Activated T-cell treated with anti-CD3 and anti-CD28 coated beads, Interleukin-2, amount 50 U/mL, for 4 hours (primary cell): ENCODE measurements at regions not wholly inside any gene's neighbourhood (a gene's known extent, or its start where the extent isn't known, plus 50 kb on each side); places are given as distances from the start of the nearest gene placed in this dataset.
"Not testable (repeated sequence)": the region's sequence is repeated elsewhere in the genome, so short reads cannot be mapped to it uniquely, and the experiment has no call there.

Experiments
- ATAC-seq, 2 donors: fragments of 200-7000 bp; cut with Tn5 transposase; one replicate each; pipeline ENCODE4 v1.10.0; 2021
- DNase-seq: peaks from one replicate; pipeline ENCODE4 v3.0.0-alpha.2; 2020
- H3K27me3 Mint-ChIP-seq: one replicate; pipeline ENCODE4 v1.8.0; 2021; ENCODE audit warnings: low read depth, mixed read lengths
- H3K36me3 Mint-ChIP-seq: one replicate; pipeline ENCODE4 v1.8.0; 2022; ENCODE audit warnings: mixed read lengths; ENCODE audit not compliant: insufficient read depth
- H3K4me1 Mint-ChIP-seq: one replicate; pipeline ENCODE4 v1.8.0; 2021; ENCODE audit warnings: low read depth, mixed read lengths
- H3K4me3 Mint-ChIP-seq: one replicate; pipeline ENCODE4 v1.8.0; 2021; ENCODE audit warnings: mild to moderate bottlenecking, moderate library complexity, mixed read lengths
- H3K9me3 Mint-ChIP-seq: one replicate; pipeline ENCODE4 v1.8.0; 2021; ENCODE audit warnings: mixed read lengths

DNA sequence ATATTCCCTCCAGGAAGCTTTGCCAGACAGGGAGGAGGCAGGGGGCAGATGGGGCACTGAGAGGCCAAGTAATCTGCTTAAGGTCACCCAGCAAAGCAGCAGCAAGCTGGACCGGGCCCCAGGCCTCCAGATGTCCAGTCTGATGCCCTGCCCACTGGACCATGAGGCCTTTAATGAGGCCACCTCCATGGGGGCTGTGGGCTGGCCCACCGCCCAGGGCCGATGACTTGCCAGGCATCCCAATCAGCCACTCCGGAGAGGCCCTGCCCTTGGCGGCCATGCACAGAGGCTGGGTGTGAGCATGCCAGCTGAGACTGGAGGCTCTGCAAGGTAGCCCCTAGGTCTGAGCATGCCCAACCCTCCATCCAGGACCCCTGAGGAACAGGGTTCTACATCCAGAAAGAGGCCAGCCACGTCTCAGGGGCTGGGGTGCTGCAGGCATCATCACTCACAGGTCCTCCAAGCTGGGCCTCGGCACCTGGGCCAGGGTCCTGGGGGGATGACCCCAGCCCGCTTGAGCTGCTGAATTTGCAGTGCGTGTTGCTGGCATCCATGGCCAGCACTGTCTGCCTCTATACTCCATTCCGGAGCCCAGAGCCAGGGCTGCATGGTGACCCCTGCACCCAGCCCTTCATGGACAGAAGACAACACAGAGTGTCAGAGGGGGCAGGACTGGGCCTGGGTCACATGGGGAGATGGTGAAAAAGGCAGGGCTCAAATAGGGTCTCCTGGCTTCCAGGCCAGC lies 164.2 kb downstream of the INHBB start:
- no peaks in the 10 kb centered on the region for H3K9me3 Mint-ChIP-seq
- no peaks in the 10 kb centered on the region for H3K4me1 Mint-ChIP-seq
- no peak overlapping the region for H3K4me3 Mint-ChIP-seq
- H3K36me3 Mint-ChIP-seq = no peaks in the 10 kb centered on the region
- DNase-seq (no peak), ATAC-seq (no peak)
- H3K27me3 Mint-ChIP-seq = no peaks in the 10 kb centered on the region

DNA sequence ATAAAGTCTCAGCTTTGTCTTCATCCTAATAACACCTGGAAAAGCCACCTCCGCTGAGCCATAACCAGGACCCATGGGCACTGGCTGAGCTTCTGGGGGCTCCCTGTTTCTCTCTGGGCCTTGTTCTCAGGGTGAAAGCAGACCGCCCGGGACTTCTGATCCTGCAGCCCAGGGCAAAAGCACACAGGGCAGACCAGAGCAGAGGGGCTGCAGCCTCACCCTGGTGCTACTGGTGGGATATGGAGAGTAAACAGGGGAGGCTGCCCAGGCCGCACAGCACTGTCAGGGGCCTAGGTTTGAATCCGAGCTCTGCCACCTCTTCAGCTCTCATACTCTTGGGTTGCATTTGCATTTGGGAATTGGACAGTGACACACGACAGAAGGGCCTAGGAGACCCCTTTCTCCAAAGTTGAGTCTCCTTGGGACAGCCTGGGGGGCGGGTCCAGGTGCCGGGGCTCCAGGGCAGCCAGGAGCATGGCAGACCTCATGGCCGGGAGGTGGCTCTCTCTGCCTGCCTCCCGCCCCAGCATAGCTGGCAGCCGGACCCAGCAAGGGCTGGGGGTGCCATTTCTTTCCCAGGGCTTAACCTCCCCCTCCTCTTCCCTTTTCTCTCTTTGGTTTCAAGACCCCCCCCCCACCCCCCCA lies 164.9 kb downstream of the INHBB start:
- no peak for ATAC-seq
- no peak overlapping the region for H3K4me3 Mint-ChIP-seq

DNA sequence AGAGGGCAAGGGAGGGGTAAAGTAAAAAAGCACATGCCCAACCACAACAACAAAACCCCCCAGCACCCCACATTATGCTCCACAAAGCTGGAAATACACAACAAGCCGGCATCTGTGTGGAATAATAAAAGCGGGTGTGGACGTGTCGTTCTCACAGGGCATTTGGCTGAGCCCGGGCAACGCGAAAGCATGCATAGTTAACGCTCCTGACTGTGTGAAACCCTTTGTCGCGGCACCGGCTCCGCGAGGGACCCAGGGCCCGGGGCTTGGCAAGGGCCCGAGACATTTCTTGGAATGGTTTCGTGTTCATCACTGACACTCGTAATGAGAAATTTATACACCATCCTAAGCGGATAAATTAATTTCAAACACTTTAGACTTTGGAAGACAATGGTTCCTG lies 165.6 kb downstream of the INHBB start:
- no peak overlapping the region for H3K4me3 Mint-ChIP-seq
- no peaks in the 10 kb centered on the region for H3K9me3 Mint-ChIP-seq
- DNase-seq (no peak), ATAC-seq (no peak)
- H3K36me3 Mint-ChIP-seq = no peaks in the 10 kb centered on the region
- H3K4me1 Mint-ChIP-seq = no peaks in the 10 kb centered on the region
- no peaks in the 10 kb centered on the region for H3K27me3 Mint-ChIP-seq

More for the DNA sequence above, 164.9 kb downstream of the INHBB start:
- H3K9me3 Mint-ChIP-seq = no peaks in the 10 kb centered on the region
- H3K36me3 Mint-ChIP-seq = no peaks in the 10 kb centered on the region
- no peaks in the 10 kb centered on the region for H3K4me1 Mint-ChIP-seq
- H3K27me3 Mint-ChIP-seq = no peaks in the 10 kb centered on the region
- DNase-seq = no peak

DNA sequence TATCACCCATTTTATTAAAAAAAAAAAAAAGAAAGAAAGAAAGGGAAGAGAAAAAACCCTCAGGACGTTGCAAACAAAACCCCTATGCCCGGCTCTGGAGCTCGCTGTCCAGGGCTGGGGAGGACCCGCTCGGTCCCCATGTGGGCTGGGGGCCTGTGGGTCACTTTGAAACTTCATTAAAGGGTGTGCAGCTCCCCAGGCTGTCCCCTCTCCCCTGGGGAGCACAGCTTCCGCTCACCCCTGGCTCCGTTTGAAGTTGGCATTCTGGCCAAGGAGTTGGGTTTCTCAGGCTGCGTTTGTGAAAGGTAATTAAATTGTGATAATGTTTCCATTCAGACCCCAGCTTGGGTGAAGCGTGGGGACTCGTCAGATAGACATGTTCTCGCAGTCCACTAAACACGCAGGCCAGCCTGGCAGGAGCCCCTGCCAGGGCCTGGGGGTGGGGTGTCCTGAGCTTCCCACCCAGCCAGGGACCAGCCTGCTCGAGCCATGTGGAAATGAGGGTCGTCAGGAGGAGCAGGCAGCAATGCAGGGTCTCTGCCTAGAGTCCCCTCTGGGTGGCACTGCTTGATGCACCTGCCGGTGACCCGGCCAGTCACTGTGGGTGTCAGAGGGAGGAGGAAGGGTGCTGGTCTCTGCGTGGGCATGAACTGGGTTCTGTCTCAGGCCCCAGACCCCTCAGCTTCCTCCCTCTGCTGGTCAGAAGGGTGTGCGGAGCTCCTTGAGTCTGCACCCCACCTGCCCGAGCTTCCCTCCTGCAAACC lies 166.2 kb downstream of the INHBB start:
- no peaks in the 10 kb centered on the region for H3K27me3 Mint-ChIP-seq
- DNase-seq = no peak
- no peaks in the 10 kb centered on the region for H3K36me3 Mint-ChIP-seq
- ATAC-seq = no peak
- no peaks in the 10 kb centered on the region for H3K9me3 Mint-ChIP-seq
- no peaks in the 10 kb centered on the region for H3K4me1 Mint-ChIP-seq
- no peak overlapping the region for H3K4me3 Mint-ChIP-seq

DNA sequence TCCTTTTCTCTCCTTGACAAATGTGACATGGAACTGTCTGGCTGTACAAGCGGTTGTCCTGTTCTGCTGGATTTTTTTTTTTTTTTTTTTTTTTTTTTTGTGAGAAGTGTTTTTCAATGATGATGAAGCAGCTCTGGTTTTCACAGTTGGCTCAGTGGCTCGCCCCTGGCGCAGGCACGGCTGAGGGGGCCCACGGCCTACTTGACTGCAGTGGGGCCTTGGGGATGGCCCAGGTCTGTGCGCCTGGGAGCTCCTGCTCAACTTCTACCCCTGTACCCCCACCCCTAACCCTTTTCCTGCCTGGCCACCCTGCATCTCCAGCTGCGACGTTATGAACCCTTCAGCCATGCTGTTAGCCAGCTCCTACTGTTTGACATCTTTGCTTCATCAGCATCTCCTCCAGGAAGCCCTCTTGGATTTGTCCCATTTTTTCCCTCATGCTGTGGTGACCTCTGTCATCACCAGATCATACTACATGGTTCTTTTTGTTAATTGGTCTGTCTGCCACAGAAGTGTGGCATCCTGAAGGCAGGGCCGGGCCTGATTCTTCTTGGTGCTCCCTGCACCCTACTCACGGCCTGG lies 167.9 kb downstream of the INHBB start:
- Mint-ChIP-seq H3K36me3 (no peaks in the 10 kb centered on the region), H3K4me3 (no peak overlapping the region), H3K27me3 (no peaks in the 10 kb centered on the region), H3K9me3 (no peaks in the 10 kb centered on the region), H3K4me1 (no peaks in the 10 kb centered on the region)
- no peak for ATAC-seq
- DNase-seq = no peak

DNA sequence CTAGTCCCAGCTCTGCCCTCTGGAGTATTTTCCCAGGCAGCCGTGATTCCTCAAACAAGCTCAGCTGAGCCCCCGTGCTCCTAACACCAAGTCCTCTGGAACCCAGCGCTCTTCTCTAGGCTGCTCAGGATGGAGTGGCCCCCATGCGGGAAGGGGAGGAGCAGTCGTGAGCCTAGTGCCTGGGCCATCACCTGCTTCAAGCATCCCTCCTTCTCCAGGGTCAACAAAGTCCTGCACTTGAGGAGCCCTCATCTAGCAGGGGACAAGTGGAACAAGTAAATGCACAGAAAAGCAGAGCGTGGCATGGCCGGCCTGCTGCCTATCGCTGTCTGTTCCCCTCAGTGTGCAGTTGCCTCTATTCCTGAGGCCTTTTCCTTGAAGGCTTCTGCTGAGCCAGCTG lies 168.6 kb downstream of the INHBB start:
- no peak for DNase-seq
- Mint-ChIP-seq H3K27me3 (no peaks in the 10 kb centered on the region), H3K4me1 (no peaks in the 10 kb centered on the region), H3K36me3 (no peaks in the 10 kb centered on the region), H3K9me3 (no peaks in the 10 kb centered on the region), H3K4me3 (no peak overlapping the region)
- no peak for ATAC-seq

DNA sequence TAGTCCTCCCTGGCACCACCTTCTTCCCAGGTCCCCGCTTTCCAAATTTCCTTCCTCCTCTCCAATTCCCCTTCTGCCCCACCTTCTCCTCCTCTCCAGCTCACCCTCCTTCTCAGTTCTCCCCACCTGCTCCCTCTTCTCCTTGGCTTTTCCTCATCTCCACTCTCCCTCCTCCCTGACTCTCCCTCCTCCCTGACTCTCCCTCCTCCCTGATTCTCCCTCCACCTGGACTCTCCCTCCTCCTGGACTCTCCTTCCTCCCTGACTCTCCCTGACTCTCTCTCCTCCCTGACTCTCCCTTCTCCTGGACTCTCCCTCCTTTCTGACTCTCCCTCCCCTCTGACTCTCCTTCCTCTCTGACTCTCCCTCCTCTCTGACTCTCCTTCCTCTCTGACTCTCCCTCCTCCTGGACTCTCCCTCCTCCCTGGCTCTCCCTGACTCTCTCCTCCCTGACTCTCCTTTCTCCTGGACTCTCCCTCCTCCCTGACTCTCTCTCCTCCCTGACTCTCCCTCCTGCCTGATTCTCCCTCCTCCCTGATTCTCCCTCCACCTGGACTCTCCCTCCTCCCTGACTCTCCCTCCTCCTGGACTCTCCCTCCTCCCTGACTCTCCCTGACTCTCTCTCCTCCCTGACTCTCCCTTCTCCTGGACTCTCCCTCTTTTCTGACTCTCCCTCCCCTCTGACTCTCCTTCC lies 169.3 kb downstream of the INHBB start:
- not testable (repeated sequence) for H3K27me3 Mint-ChIP-seq

DNA sequence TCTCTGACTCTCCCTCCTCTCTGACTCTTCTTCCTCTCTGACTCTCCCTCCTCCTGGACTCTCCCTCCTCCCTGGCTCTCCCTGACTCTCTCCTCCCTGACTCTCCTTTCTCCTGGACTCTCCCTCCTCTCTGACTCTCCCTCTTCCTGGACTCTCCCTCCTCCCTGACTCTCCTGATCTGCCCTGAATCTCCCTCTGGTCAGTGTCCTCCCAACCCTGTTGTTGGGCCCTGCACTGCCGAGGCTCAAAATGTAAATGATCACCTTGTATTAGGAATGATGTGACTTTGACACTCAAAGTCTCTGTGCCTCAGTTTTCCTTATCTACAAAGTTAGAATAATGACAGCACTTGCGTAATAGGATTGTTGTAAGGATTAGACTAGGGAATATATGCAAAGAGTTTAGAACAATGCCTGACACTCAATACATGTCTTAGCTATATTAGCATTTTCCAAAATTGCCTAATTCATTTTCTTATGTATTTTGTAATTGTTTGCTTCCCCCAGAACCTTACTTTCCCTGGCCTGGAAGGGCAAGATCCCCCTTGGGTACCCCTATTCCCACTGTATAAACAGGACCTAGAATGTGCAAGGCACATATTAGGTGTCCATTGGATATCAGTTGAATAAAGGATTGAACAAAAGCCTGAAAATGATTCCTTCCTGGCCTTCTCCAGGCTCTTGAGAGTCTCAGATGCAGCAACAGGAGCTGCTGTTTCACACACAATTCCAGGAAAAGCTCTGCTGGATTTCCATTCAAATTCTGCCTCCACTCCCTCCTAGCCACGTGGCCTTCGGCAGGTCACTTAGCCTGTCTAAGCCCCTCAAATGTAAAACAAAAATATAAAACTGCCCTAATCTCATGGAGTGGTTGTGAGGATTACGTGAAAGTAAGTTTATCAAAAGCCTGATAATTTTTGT lies 170.1 kb downstream of the INHBB start:
- DNase-seq = no peak
- Mint-ChIP-seq H3K36me3 (no peaks in the 10 kb centered on the region), H3K4me3 (no peak overlapping the region), H3K4me1 (no peaks in the 10 kb centered on the region), H3K9me3 (no peaks in the 10 kb centered on the region), H3K27me3 (peaks cover 2% of the 10 kb centered on the region)
- ATAC-seq = no peak

More for the DNA sequence above, 169.3 kb downstream of the INHBB start:
- not testable (repeated sequence) for H3K9me3 Mint-ChIP-seq, H3K4me1 Mint-ChIP-seq, H3K36me3 Mint-ChIP-seq, H3K4me3 Mint-ChIP-seq, DNase-seq, ATAC-seq

DNA sequence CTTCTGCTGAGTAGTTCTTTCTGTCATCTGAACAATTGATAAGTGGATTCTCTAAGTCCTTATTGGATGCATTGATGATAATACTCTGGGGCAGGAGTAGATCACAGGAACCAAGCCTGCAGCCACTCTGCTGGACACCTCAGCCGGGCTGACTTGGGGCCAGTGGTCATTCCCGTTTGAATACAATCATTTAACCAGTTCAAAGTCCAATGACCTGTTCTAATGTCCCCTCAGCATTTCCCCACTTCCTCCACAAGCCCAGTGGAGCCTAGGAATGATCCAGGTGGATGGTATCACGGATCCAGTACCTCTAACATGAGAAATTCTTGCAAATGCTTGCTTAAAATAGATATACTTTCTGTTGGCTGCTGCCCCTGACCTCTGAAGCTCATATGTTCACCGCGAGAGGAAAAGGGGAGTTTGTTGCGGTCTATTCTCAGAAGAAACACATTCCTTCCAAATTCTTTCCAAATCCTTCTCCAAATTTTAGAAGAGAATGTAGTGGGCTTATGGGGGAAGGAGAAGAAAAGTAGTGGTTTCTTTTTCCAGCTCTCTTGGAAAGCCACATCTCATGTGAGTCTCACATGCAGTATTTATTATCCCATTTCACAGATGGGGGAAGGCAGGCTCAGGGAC lies 170.9 kb downstream of the INHBB start:
- no peaks in the 10 kb centered on the region for H3K9me3 Mint-ChIP-seq
- no peak for DNase-seq
- H3K4me1 Mint-ChIP-seq = no peaks in the 10 kb centered on the region
- no peaks in the 10 kb centered on the region for H3K36me3 Mint-ChIP-seq
- peaks cover 6% of the 10 kb centered on the region for H3K27me3 Mint-ChIP-seq
- ATAC-seq = no peak
- no peak overlapping the region for H3K4me3 Mint-ChIP-seq

DNA sequence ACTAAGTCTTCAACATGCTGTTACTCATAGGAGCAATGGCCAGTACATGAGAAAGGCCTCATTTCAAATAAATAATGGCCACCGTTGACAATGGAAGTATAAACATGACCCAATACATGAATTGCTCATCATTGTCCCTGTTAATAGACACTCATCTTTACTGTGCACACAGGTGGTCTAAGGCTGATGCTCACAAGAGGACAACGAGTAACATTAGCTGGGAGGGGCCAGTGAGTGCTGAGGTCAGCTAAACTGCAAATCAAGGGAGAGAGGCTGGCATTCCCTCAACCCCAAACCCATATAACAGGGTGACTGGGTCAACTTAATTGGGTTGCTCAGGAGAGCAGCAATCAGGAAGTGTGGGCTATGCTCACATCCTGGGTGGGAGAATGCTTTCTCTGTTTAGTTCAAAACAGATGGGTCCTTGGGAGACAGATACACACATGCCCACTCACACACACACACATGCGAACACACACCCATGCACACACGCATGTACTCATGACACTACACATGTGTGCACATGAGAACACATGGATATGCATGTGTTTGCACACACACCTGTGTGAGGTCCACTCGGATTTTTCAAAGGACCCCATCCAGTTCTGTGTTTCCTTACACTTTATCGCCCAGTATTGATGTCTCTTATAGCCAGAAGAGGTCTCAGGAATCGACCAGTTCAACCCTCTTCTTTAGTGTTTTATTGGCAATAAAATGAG lies 172.0 kb downstream of the INHBB start:
- H3K9me3 Mint-ChIP-seq = no peaks in the 10 kb centered on the region
- no peak for ATAC-seq

DNA sequence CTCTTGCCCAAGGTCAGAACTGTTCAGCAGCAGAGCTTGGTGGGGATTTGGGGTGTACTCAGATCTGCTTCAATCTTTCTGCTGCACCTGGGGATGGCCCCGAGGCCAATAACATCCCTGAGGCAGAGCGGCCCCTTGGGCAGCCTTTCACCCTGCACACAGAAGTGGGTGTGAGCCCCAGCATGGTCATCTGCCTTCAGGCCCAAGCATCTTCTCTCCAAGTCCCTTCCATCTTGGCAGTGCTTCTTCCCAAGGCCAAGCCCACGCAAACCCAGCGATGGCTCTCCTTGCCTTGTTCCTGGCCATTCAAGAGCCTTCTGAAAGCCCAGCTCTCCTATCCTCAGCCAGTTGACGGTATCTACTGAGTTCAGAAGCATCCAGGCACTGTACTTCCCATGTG lies 172.9 kb downstream of the INHBB start:
- Mint-ChIP-seq H3K27me3 (peaks cover 20% of the 10 kb centered on the region), H3K9me3 (no peaks in the 10 kb centered on the region), H3K4me3 (no peak overlapping the region), H3K36me3 (no peaks in the 10 kb centered on the region), H3K4me1 (no peaks in the 10 kb centered on the region)
- ATAC-seq = no peak
- no peak for DNase-seq

More for the DNA sequence above, 172.0 kb downstream of the INHBB start:
- DNase-seq = no peak
- no peaks in the 10 kb centered on the region for H3K36me3 Mint-ChIP-seq
- H3K27me3 Mint-ChIP-seq = peaks cover 14% of the 10 kb centered on the region
- no peaks in the 10 kb centered on the region for H3K4me1 Mint-ChIP-seq
- H3K4me3 Mint-ChIP-seq = no peak overlapping the region

DNA sequence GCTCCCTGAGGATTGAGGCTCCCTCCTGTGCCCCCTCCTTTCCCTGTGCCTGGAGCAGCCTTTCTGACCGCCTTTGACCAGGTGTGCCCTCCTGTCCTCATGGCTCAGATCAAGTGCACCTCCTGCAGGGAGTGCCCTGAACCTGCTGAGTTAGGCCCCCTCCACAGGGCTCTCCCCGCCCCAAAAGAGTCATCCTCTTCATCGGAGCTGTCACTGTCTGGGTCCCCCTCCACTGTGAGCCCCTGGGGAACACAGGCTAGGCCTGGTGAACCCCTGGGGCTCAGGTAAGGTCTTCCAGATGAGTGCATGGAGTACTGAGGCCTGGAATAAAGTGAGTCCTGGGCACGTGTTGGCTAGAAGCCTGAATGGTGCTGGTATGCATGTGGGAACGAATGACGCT lies 173.5 kb downstream of the INHBB start:
- Mint-ChIP-seq H3K9me3 (no peaks in the 10 kb centered on the region), H3K27me3 (peaks cover 23% of the 10 kb centered on the region), H3K4me3 (no peak overlapping the region), H3K4me1 (no peaks in the 10 kb centered on the region), H3K36me3 (no peaks in the 10 kb centered on the region)
- no peak for DNase-seq
- peak in 1 of 2 donors; percentile 13 for ATAC-seq
